ENCODE measurements at regions not wholly inside any gene's neighbourhood (a gene's known extent, or its start where the extent isn't known, plus 50 kb on each side); places are given as distances from the start of the nearest gene placed in this dataset.

DNA sequence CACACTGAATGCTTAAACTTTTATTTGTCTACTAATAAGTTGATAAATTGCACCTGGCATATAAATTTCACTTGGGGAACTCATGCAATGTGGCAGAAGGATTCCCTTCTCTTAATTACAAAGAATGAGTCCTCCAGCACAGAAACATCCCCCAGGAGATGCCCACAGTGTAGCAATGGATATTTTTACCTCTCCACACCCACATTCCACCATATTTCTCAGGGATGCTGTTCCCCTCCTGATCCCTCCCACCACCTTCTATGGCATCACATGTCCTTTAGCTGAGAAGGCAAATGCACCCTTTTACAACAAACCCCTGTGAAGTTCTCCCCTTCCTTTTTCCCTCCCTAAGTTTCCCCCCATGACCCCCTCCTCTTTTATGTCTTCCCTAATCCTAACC is 56.1 kb upstream of the UBASH3B start:
- no peak for TF ChIP-seq EGR1 (IDR thresholded peaks at IDR 0.05)
- TF ChIP-seq ZBTB7A (IDR thresholded peaks at IDR 0.05; ENCODE audit: low read depth), result no peak
- no peak for TF ChIP-seq EP300 (IDR thresholded peaks at IDR 0.05; ENCODE audit: borderline replicate concordance)
- TF ChIP-seq, protein P1, sequence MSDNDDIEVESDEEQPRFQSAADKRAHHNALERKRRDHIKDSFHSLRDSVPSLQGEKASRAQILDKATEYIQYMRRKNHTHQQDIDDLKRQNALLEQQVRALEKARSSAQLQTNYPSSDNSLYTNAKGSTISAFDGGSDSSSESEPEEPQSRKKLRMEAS (IDR thresholded peaks at IDR 0.05), result no peak
- no peak for TF ChIP-seq USF1 (IDR thresholded peaks at IDR 0.05)
- no peak for TF ChIP-seq TEAD4 (IDR thresholded peaks at IDR 0.05)
- TF ChIP-seq NFIC (IDR thresholded peaks at IDR 0.05), result no peak
- TF ChIP-seq YY1 (IDR thresholded peaks at IDR 0.05; ENCODE audit: low read depth), result no peak
- no peak for TF ChIP-seq TCF12 (IDR thresholded peaks at IDR 0.05; ENCODE audit: low read depth)
- TF ChIP-seq FOXM1 (IDR thresholded peaks at IDR 0.05; ENCODE audit: borderline replicate concordance, low read depth), result no peak
- TF ChIP-seq CREB1 (IDR thresholded peaks at IDR 0.05; ENCODE audit: low read depth), result no peak

DNA sequence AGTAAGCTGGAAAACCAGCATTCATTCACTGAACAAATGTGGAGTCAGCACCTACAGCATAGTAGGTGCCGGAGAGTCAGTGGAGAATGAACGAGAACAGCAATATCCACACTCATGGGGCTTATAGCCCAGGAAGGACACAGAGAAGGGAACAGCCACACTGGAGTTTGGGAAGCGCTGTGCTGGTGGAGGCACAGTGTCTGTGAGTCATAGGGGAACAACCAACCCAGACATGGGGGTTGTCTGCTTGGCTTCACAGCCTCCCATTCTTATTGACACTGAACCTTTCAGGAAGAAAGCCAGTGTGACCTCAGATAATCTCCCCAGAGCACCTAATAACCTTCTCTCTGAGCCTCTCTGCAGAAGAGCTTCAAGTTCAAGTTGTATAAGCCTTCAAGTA is 56.6 kb upstream of the UBASH3B start:
- TF ChIP-seq, protein P1 (IDR thresholded peaks at IDR 0.05), result no peak
- TF ChIP-seq CREB1 (IDR thresholded peaks at IDR 0.05; ENCODE audit: low read depth) (no peak), REST (IDR thresholded peaks at IDR 0.05; ENCODE audit: low read depth) (no peak), EGR1 (IDR thresholded peaks at IDR 0.05) (no peak), ZBTB7A (IDR thresholded peaks at IDR 0.05; ENCODE audit: low read depth) (no peak)

DNA sequence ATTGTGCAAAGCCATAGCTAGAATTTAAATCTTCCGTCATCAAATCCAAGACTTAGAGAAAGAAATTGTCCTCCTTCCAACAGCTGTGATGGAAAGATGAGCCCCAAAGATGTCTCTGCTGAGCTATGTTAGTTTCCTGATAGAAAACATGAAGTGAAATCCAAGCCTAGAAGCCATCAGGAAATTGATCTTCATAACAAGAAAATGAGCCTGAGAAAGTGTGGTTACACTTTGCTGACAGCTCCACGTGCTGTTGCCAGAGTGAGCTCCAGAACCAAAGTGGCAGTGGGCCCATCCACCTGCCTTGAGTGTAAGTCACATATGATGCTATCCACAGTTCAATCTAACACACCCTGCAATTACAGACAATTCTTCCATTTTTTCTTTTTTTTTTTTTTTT is 58.0 kb upstream of the UBASH3B start:
- TF ChIP-seq TCF12 (IDR thresholded peaks at IDR 0.05; ENCODE audit: low read depth), result no peak
- no peak for TF ChIP-seq TAF1 (IDR thresholded peaks at IDR 0.05; ENCODE audit: low read depth)
- no peak for TF ChIP-seq YY1 (IDR thresholded peaks at IDR 0.05; ENCODE audit: low read depth)
- no peak for TF ChIP-seq EP300 (IDR thresholded peaks at IDR 0.05; ENCODE audit: borderline replicate concordance)
- no peak for TF ChIP-seq CEBPB (IDR thresholded peaks at IDR 0.05)
- TF ChIP-seq RAD21 (IDR thresholded peaks at IDR 0.05; ENCODE audit: low read depth), result no peak

DNA sequence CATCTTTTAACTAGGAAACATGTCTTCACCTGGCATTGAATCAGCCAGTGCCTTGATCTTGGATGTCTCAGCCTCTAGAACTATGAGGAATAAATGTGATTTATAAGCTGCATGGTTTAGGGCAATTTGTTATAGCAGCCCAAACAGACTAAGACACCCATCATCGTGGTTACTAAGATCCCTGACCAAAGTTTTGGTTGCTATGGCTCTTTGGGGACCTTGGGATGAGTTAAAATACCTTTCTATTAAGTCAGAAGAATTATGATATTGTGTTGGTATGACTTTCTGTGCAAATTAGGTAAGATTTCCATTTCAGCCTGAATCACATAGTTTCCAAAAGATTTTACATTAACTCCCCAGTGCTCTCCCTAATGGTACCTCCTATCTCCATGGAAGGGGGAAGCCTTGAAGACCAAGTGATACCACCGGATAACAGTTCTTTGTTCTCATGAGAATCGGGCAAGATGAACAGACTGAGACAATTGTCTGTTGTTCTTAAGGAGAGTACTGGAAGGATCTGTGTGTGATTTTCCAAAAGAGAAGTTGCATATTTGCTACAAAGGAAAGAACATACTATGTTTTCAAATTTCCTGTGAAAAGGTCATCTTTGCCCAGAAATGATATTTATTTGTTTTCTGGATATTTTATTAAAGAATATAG is 60.4 kb upstream of the UBASH3B start:
- no peak for TF ChIP-seq TEAD4 (IDR thresholded peaks at IDR 0.05)
- no peak for TF ChIP-seq REST (IDR thresholded peaks at IDR 0.05; ENCODE audit: low read depth)

GRCh38 chr11:122593473-122594420 is 61.8 kb upstream of the UBASH3B start:
- no peak for TF ChIP-seq USF1 (IDR thresholded peaks at IDR 0.05)
- no peak for TF ChIP-seq ZBTB7A (IDR thresholded peaks at IDR 0.05; ENCODE audit: low read depth)
- TF ChIP-seq TEAD4 (IDR thresholded peaks at IDR 0.05), result no peak
- no peak for TF ChIP-seq FOXM1 (IDR thresholded peaks at IDR 0.05; ENCODE audit: borderline replicate concordance, low read depth)
- no peak for TF ChIP-seq EP300 (IDR thresholded peaks at IDR 0.05; ENCODE audit: borderline replicate concordance)
- TF ChIP-seq REST (IDR thresholded peaks at IDR 0.05; ENCODE audit: low read depth), result no peak
- TF ChIP-seq, protein P1 (IDR thresholded peaks at IDR 0.05), result no peak
